ENCODE measurements at regions not wholly inside any gene's neighbourhood (a gene's known extent, or its start where the extent isn't known, plus 50 kb on each side); places are given as distances from the start of the nearest gene placed in this dataset.

DNA sequence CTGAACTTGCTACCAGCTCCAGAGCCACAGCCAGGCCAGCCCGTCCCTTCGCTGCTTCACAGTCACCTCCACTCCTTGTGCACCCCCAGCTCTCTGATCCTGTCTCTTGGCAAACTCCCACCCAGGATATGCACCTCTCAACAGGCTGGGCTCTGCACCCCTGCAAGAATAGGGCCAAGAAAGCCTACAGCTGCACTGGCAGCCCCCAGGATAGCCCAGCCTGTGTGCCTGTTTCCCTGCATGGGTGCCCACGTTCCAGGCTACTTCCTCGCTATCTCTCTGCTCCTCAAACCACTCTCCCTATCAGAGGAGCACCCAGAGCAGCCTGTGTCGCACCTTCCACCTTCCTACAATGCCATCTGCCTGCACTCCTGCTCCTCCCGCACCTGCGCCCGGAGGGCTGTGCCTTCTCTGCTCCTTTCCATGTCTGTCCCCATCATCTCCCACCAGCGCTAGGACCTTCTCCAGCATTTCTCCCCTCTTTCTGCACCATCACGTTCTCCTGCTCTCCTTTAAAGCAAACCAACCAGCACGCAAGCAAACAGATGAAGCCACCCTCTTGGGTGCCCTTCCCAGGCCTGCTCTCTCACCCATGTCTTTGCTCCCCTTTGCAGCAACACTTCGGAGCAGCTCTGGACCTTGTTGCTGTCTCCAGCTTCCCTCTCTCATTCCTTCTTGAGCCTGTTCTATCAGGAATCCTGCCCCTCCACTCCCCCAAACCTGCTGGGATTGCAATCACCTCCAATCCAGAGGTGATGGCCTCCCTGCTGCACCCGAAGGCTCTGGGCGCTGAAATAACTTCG lies 313.2 kb upstream of the HS6ST1 start:
- Mint-ChIP-seq H3K27ac (peak overlapping the region in 2 of 6 donors; percentile 62 to 63), H3K4me1 (no peaks in the 10 kb centered on the region), H3K9me3 (no peaks in the 10 kb centered on the region), H3K4me3 (no peak overlapping the region), H3K36me3 (no peaks in the 10 kb centered on the region), H3K27me3 (no peaks in the 10 kb centered on the region)
- DNase-seq (no peak), ATAC-seq (ENCODE audit: low read depth in 2 of 2) (no peak)

- peak overlapping the region in 1 of 6 donors; percentile 43 for H3K27ac Mint-ChIP-seq
- H3K9me3 Mint-ChIP-seq = no peaks in the 10 kb centered on the region
These were observed 313.8 kb upstream of the HS6ST1 start for GRCh38 chr2:128632501-128632800.

GRCh38 chr2:128633501-128633900 lies 314.8 kb upstream of the HS6ST1 start:
- Mint-ChIP-seq H3K4me1 (peaks cover 0 to 7% (median 4%) of the 10 kb centered on the region in 3 donors), H3K36me3 (no peaks in the 10 kb centered on the region), H3K9me3 (no peaks in the 10 kb centered on the region), H3K27ac (no peak overlapping the region), H3K27me3 (no peaks in the 10 kb centered on the region), H3K4me3 (no peak overlapping the region)
- DNase-seq (no peak), ATAC-seq (ENCODE audit: low read depth in 2 of 2) (no peak)

More at GRCh38 chr2:128632501-128632800, 313.8 kb upstream of the HS6ST1 start:
- H3K4me1 Mint-ChIP-seq = no peaks in the 10 kb centered on the region
- no peak for ATAC-seq (ENCODE audit: low read depth in 2 of 2)
- no peak for DNase-seq
- no peak overlapping the region for H3K4me3 Mint-ChIP-seq
- H3K27me3 Mint-ChIP-seq = no peaks in the 10 kb centered on the region
- no peaks in the 10 kb centered on the region for H3K36me3 Mint-ChIP-seq

GRCh38 chr2:128635361-128635900 lies 316.8 kb upstream of the HS6ST1 start:
- ATAC-seq (ENCODE audit: low read depth in 2 of 2) (no peak), DNase-seq (no peak)
- H3K36me3 Mint-ChIP-seq = no peaks in the 10 kb centered on the region
- H3K4me1 Mint-ChIP-seq = peaks cover 0 to 7% (median 7%) of the 10 kb centered on the region in 3 donors
- H3K27ac Mint-ChIP-seq = no peak overlapping the region
- H3K9me3 Mint-ChIP-seq = no peaks in the 10 kb centered on the region
- H3K4me3 Mint-ChIP-seq = no peak overlapping the region
- no peaks in the 10 kb centered on the region for H3K27me3 Mint-ChIP-seq

DNA sequence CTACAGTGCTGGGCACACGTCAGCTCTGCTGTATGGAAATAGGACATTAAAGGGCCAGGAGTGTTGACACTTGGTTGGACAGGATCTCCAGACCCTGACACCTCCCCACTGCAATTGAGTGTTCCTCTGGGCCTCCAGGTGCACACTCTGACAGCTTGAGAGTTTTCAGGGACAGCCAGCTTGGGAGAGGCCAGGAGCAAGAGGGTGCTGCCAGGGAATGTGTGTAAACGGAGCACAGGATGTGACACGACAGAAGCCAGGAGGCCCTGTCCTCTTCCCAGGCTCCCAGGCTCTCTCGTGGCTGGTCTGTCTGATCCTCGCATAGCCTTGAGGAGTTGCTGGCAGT lies 318.1 kb upstream of the HS6ST1 start:
- Mint-ChIP-seq H3K27ac (no peak overlapping the region), H3K9me3 (no peaks in the 10 kb centered on the region), H3K36me3 (no peaks in the 10 kb centered on the region), H3K27me3 (peaks cover 0 to under 1% (median 0%) of the 10 kb centered on the region in 3 donors), H3K4me3 (peak overlapping the region in 1 of 8 donors; percentile 66), H3K4me1 (peaks cover 0 to 7% (median 7%) of the 10 kb centered on the region in 3 donors)
- ATAC-seq (ENCODE audit: low read depth in 2 of 2) (no peak), DNase-seq (no peak)

GRCh38 chr2:128637481-128638155 lies 318.9 kb upstream of the HS6ST1 start:
- Mint-ChIP-seq H3K36me3 (no peaks in the 10 kb centered on the region), H3K27ac (no peak overlapping the region), H3K27me3 (peaks cover 0 to 3% (median 0%) of the 10 kb centered on the region in 3 donors), H3K4me1 (peaks cover 0 to 7% (median 7%) of the 10 kb centered on the region in 3 donors), H3K9me3 (no peaks in the 10 kb centered on the region), H3K4me3 (no peak overlapping the region)
- ATAC-seq (ENCODE audit: low read depth in 2 of 2) = no peak
- DNase-seq = no peak

GRCh38 chr2:128638341-128639119 lies 319.9 kb upstream of the HS6ST1 start:
- Mint-ChIP-seq H3K9me3 (no peaks in the 10 kb centered on the region), H3K36me3 (no peaks in the 10 kb centered on the region), H3K27ac (no peak overlapping the region), H3K27me3 (peaks cover 0 to 3% (median 0%) of the 10 kb centered on the region in 3 donors), H3K4me1 (peaks cover 0 to 7% (median 7%) of the 10 kb centered on the region in 3 donors), H3K4me3 (no peak overlapping the region)
- ATAC-seq (ENCODE audit: low read depth in 2 of 2) (no peak), DNase-seq (no peak)

DNA sequence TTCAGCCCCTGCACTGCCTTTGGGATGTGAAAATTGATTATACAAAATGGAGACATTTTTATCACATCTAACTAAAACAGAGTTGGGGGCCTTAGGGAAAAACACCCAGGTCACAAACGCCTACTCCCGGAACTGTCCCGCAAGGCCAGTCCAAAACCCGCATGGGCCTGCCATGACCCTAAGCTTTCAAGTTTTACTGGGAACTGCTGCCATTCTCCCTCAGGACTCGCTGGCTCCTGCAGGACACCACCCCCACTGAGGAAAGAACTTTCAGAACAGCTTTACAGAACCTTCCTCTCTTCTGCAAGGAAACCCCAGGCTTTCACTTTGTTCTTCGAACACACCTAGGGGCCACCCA lies 320.4 kb upstream of the HS6ST1 start:
- Mint-ChIP-seq H3K27me3 (peaks cover 0 to 3% (median 0%) of the 10 kb centered on the region in 3 donors), H3K4me1 (peaks cover 0 to 7% (median 7%) of the 10 kb centered on the region in 3 donors), H3K9me3 (no peaks in the 10 kb centered on the region), H3K36me3 (no peaks in the 10 kb centered on the region), H3K4me3 (no peak overlapping the region), H3K27ac (peak overlapping the region in 1 of 6 donors; percentile 24)
- ATAC-seq (ENCODE audit: low read depth in 2 of 2) = no peak
- DNase-seq = no peak

GRCh38 chr2:128639693-128640092 lies 321.0 kb upstream of the HS6ST1 start:
- peaks cover 0 to 9% (median 7%) of the 10 kb centered on the region in 3 donors for H3K4me1 Mint-ChIP-seq
- no peak for DNase-seq
- H3K9me3 Mint-ChIP-seq = no peaks in the 10 kb centered on the region
- no peak overlapping the region for H3K4me3 Mint-ChIP-seq
- no peak for ATAC-seq (ENCODE audit: low read depth in 2 of 2)
- H3K27me3 Mint-ChIP-seq = peaks cover 0 to 3% (median 0%) of the 10 kb centered on the region in 3 donors
- H3K36me3 Mint-ChIP-seq = no peaks in the 10 kb centered on the region
- H3K27ac Mint-ChIP-seq = no peak overlapping the region

DNA sequence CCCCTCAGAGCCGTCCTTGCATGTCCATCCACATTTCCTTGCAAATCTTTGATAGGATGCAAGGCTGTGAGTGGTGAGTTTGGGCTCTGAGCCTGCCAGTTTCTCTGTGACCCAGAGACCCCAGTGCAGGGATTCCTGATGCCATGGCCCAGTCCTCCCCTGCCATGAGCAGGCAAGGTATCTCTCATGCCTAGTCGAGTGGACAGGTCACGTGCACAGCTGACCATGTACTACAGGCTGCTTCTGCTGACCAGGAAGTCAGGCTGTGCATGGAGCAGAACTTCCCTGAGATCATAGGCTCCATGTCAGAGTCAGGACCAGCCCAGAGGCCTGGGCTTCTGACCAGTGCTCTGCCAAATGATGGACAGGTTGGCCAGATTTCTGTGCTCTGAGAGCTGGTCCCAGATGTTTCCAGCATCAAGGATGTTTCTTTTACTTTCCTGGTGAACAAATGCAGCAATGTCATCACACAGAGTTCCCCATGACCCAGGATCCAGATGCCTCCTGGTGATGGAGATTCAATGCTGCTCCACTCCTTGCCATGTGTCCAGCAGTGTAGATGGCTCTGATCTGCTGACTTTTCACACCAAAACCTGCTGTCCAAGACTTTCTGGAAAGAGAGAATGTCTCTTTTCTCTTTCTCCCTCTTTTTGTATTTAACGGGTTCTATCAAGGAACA lies 321.6 kb upstream of the HS6ST1 start:
- Mint-ChIP-seq H3K4me1 (peaks cover 0 to 9% (median 7%) of the 10 kb centered on the region in 3 donors), H3K4me3 (no peak overlapping the region), H3K9me3 (no peaks in the 10 kb centered on the region), H3K27me3 (peaks cover 0 to 3% (median 3%) of the 10 kb centered on the region in 3 donors), H3K27ac (no peak overlapping the region), H3K36me3 (no peaks in the 10 kb centered on the region)
- ATAC-seq (ENCODE audit: low read depth in 2 of 2) (no peak), DNase-seq (no peak)

DNA sequence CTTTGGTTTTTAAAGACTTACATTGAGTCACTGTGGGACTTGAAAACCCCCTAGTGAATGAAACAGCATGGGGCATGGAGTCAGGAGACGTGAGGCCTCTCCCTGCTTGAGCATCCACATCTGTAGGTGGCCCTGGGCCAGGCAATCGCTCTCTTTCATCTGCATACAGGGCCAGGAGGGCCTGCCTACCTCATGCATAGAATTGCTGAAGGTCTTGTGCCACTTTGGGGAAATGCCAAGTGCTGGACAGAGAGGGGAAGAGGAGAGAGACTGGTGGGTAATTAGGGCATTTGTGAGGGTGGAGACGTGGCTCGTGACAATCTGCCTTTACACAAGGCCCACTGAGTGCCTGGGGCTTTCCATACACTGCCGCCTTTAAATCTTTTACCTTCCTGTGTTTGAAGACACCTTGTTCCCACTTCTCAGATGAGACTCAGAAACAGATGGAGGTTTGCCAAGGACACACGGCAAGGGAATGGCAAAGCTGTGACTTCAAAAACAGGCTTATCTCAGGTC lies 322.2 kb upstream of the HS6ST1 start:
- no peaks in the 10 kb centered on the region for H3K9me3 Mint-ChIP-seq
- no peaks in the 10 kb centered on the region for H3K36me3 Mint-ChIP-seq
- DNase-seq = no peak
- H3K27me3 Mint-ChIP-seq = peaks cover 0 to 6% (median 3%) of the 10 kb centered on the region in 3 donors
- no peak overlapping the region for H3K27ac Mint-ChIP-seq
- no peak for ATAC-seq (ENCODE audit: low read depth in 2 of 2)
- peaks cover 0 to 9% (median 7%) of the 10 kb centered on the region in 3 donors for H3K4me1 Mint-ChIP-seq
- H3K4me3 Mint-ChIP-seq = no peak overlapping the region

DNA sequence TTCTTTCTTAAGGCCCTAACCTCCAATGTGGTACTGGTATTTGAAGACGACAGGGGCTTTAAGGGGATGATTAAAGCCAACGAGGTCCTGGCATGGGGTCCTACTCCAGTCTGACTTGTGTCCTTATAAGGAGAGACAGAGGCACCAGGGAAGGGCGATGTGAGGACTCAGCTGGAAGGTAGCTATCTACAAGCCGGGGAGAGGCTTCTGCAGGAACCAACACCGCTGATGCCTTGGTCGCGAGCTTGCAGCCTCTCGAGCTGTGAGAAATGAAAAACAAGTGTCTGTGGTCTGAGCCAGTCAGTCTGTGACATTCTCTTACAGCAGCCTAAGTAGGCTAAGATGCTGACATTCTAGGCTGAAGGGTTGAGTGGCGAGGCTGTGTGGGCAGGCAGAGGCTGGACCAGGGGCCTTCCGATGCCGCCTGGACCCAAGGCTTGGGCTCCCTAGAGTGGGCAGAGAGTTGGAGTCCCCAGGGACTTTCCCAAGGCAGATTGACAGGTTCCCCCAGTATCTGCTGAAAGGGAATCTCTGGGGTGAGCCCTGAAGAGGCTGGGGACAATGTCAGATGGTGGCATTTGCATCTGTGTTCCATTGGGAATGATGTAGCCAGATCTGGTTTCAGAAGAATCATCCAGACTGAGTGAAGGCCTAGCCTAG lies 322.9 kb upstream of the HS6ST1 start:
- H3K9me3 Mint-ChIP-seq = no peaks in the 10 kb centered on the region
- no peak overlapping the region for H3K27ac Mint-ChIP-seq
- H3K27me3 Mint-ChIP-seq = peaks cover 0 to 6% (median 3%) of the 10 kb centered on the region in 3 donors
- H3K4me1 Mint-ChIP-seq = peaks cover 0 to 9% (median 7%) of the 10 kb centered on the region in 3 donors
- H3K36me3 Mint-ChIP-seq = no peaks in the 10 kb centered on the region
- DNase-seq = no peak
- no peak overlapping the region for H3K4me3 Mint-ChIP-seq
- no peak for ATAC-seq (ENCODE audit: low read depth in 2 of 2)
